Thyroid gland (tissue), 4 donors: ENCODE measurements at regions not wholly inside any gene's neighbourhood (a gene's known extent, or its start where the extent isn't known, plus 50 kb on each side); places are given as distances from the start of the nearest gene placed in this dataset.

Experiments
- POLR2A ChIP-seq, 2 donors: fragments of 450-650 bp; IDR thresholded peaks; one replicate each; pipeline ENCODE4 v1.6.1; 2017; ENCODE audit warnings: antibody characterized with exemption in 2 of 2, mild to moderate bottlenecking in 2 of 2, moderate library complexity in 1 of 2
- TF ChIP-seq, protein P1 (sequence below), 6 experiments: fragments of 200-600 bp in 3 of 6; fragments of 450-650 bp in 3 of 6; sonication (generic) in 3 of 6; IDR thresholded peaks; one replicate each; pipeline ENCODE4 v1.5.1; 2016 to 2019; ENCODE audit warnings: antibody characterized with exemption in 6 of 6, mild to moderate bottlenecking in 2 of 6, inconsistent platforms in 1 of 6, moderate library complexity in 1 of 6

GRCh38 chrX:40437348-40437747 lies 143.4 kb upstream of the ATP6AP2 start:
- TF ChIP-seq, protein P1, sequence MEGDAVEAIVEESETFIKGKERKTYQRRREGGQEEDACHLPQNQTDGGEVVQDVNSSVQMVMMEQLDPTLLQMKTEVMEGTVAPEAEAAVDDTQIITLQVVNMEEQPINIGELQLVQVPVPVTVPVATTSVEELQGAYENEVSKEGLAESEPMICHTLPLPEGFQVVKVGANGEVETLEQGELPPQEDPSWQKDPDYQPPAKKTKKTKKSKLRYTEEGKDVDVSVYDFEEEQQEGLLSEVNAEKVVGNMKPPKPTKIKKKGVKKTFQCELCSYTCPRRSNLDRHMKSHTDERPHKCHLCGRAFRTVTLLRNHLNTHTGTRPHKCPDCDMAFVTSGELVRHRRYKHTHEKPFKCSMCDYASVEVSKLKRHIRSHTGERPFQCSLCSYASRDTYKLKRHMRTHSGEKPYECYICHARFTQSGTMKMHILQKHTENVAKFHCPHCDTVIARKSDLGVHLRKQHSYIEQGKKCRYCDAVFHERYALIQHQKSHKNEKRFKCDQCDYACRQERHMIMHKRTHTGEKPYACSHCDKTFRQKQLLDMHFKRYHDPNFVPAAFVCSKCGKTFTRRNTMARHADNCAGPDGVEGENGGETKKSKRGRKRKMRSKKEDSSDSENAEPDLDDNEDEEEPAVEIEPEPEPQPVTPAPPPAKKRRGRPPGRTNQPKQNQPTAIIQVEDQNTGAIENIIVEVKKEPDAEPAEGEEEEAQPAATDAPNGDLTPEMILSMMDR (IDR thresholded peaks at IDR 0.05): no peak
- TF ChIP-seq POLR2A (IDR thresholded peaks at IDR 0.05): no peak
